GM12878 (cell line): ENCODE measurements at regions not wholly inside any gene's neighbourhood (a gene's known extent, or its start where the extent isn't known, plus 50 kb on each side); places are given as distances from the start of the nearest gene placed in this dataset.

Experiments used
- ATAC-seq: fragments of 200-7000 bp; cut with Tn5 transposase; 3 replicates; pipeline ENCODE4 v1.9.1; 2020; ENCODE audit warnings: mild to moderate bottlenecking, moderate library complexity
- BruUV-seq: library from RNA; stranded (reverse); fragments of 400-500 nt; replicated peaks from 2 replicates; lab custom pipeline; 2021; lab: Mats Ljungman, UMichigan
- CTCF ChIA-PET: fragments of 300-600 bp; sonication (Branson Sonifier 250); formaldehyde crosslinking; extraction: SDS; loops from one replicate; lab custom pipeline; 2021; ENCODE audit warnings: inconsistent platforms; lab: Yijun Ruan, JAX
- POLR2A ChIA-PET: fragments of 350-600 bp; formaldehyde crosslinking; extraction: SDS; loops from one replicate; lab custom pipeline; 2021; ENCODE audit warnings: inconsistent platforms; lab: Charles Lee
- RAD21 ChIA-PET: fragments of 300-600 bp; sonication (Branson Sonifier 250); formaldehyde crosslinking; loops from one replicate; lab custom pipeline; 2023; ENCODE audit warnings: antibody characterized with exemption; ENCODE audit not compliant: unreplicated experiment; lab: Charles Lee
- SMC1A ChIA-PET: fragments of 300-600 bp; sonication (Branson Sonifier 250); formaldehyde crosslinking; loops from one replicate; lab custom pipeline; 2023; ENCODE audit not compliant: unreplicated experiment, uncharacterized antibody; lab: Charles Lee
- DNase-seq: peaks from one replicate; pipeline ENCODE4 v3.0.0-alpha.2; 2011; ENCODE audit warnings: low read depth, low spot score
- FAIRE-seq: peaks from 3 replicates; lab custom pipeline; 2011; peaks lifted over from hg19 to GRCh38; lab: Jason Lieb, UNC
- H2AFZ ChIP-seq: 2 replicates; pipeline ENCODE4 v1.6.0; 2011; ENCODE audit warnings: low read depth, low read length, control low read depth; ENCODE audit not compliant: control insufficient read depth
- H3K27ac ChIP-seq: 2 replicates; pipeline ENCODE4 v1.5.1; 2011; ENCODE audit warnings: control low read depth; ENCODE audit not compliant: control insufficient read depth, insufficient read depth
- H3K27me3 ChIP-seq, 2 experiments: replicated peaks in 1 of 2; 2 replicates each; pipeline versions ENCODE4 v1.6.0 to v1.6.1; 2011; ENCODE audit warnings: low read length in 1 of 2; ENCODE audit not compliant: control insufficient read depth in 2 of 2, insufficient read depth in 2 of 2
- H3K36me3 ChIP-seq, 2 experiments: 2 replicates each; pipeline ENCODE4 v1.5.1; 2011; ENCODE audit warnings: low read length in 1 of 2; ENCODE audit not compliant: control insufficient read depth in 2 of 2, insufficient read depth in 2 of 2
- H3K4me1 ChIP-seq: 2 replicates; pipeline ENCODE4 v1.6.1; 2011; ENCODE audit warnings: mild to moderate bottlenecking, low read length, moderate library complexity, mixed read lengths; ENCODE audit not compliant: control insufficient read depth, insufficient read depth
- H3K4me2 ChIP-seq: 2 replicates; pipeline ENCODE4 v1.6.0; 2011; ENCODE audit warnings: control low read depth; ENCODE audit not compliant: control insufficient read depth, insufficient read depth
- H3K4me3 ChIP-seq: fragments of 200-600 bp; sonication (generic); 2 replicates; pipeline ENCODE4 v1.5.1; 2016
- H3K79me2 ChIP-seq: 2 replicates; pipeline ENCODE4 v1.6.0; 2011; ENCODE audit warnings: low read length; ENCODE audit not compliant: control insufficient read depth, insufficient read depth
- H3K9ac ChIP-seq: 2 replicates; pipeline ENCODE4 v1.8.0; 2011; ENCODE audit warnings: low read length, control low read depth, mixed read lengths; ENCODE audit not compliant: control insufficient read depth, insufficient read depth
- H3K9me3 ChIP-seq: replicated peaks from 3 replicates; pipeline ENCODE4 v1.5.1; 2011; ENCODE audit warnings: mild to moderate bottlenecking, low read length; ENCODE audit not compliant: control insufficient read depth, insufficient read depth
- H4K20me1 ChIP-seq: 2 replicates; pipeline ENCODE4 v1.6.0; 2011; ENCODE audit not compliant: control insufficient read depth, insufficient read depth
- BACH1 ChIP-seq: fragments of 450-650 bp; IDR thresholded peaks from 2 replicates; pipeline ENCODE4 v1.6.1; 2017; ENCODE audit warnings: mild to moderate bottlenecking, borderline replicate concordance
- HCFC1 ChIP-seq: fragments of 150-350 bp; IDR thresholded peaks from 2 replicates; pipeline ENCODE4 v1.6.1; 2014; ENCODE audit warnings: low read length
- JUNB ChIP-seq: IDR thresholded peaks from 2 replicates; pipeline ENCODE4 v1.6.1; 2016; ENCODE audit warnings: antibody characterized with exemption, mild to moderate bottlenecking
- KDM1A ChIP-seq: fragments of 200-600 bp; sonication (generic); IDR thresholded peaks from 2 replicates; pipeline ENCODE4 v1.6.1; 2016; ENCODE audit warnings: borderline replicate concordance
- POLR2AphosphoS2 ChIP-seq: IDR thresholded peaks from 2 replicates; pipeline ENCODE4 v1.6.1; 2011; ENCODE audit warnings: low read depth, mild to moderate bottlenecking, low read length, improper control_type of control experiment, moderate library complexity
- SMAD5 ChIP-seq: IDR thresholded peaks from 2 replicates; pipeline ENCODE4 v1.6.1; 2016; ENCODE audit warnings: antibody characterized with exemption, low read depth
- SPI1 ChIP-seq: IDR thresholded peaks from 2 replicates; pipeline ENCODE4 v1.6.1; 2011; ENCODE audit warnings: low read depth, mild to moderate bottlenecking, low read length, moderate library complexity, borderline replicate concordance; ENCODE audit not compliant: insufficient read depth
- SRF ChIP-seq, 2 experiments: IDR thresholded peaks; 2 replicates each; pipeline ENCODE4 v1.6.1; 2011; ENCODE audit warnings: low read depth in 2 of 2, low read length in 2 of 2, mild to moderate bottlenecking in 1 of 2, moderate library complexity in 1 of 2
- TBL1XR1 ChIP-seq: IDR thresholded peaks from 2 replicates; pipeline ENCODE4 v1.6.1; 2012; ENCODE audit warnings: low read depth, low read length, improper control_type of control experiment
- YY1 ChIP-seq: IDR thresholded peaks from 2 replicates; pipeline ENCODE4 v1.6.1; 2011; ENCODE audit warnings: low read depth, mild to moderate bottlenecking, low read length
- ZBED1 ChIP-seq: IDR thresholded peaks from 2 replicates; pipeline ENCODE4 v1.6.1; 2016; ENCODE audit warnings: borderline replicate concordance
- WGBS: methylation state at CpG from one replicate; pipeline ENCODE4 v1.1.6; 2016; ENCODE audit warnings: low lambda C conversion rate; ENCODE audit not compliant: insufficient replicate concordance, insufficient coverage; ENCODE audit errors: missing lambda C conversion rate; 5-methylcytosine and 5-hydroxymethylcytosine counted together
- in situ Hi-C: fragments of 300-500 bp; cut with MboI; formaldehyde crosslinking; loops from 9 replicates; pipeline ENCODE4 v1.14.3; 2018; ENCODE audit warnings: mixed read lengths
- intact Hi-C: fragments of 100-400 bp; cut with micrococcal nuclease; formaldehyde crosslinking; loops from one replicate; pipeline ENCODE4 v1.14.2; 2022; ENCODE audit not compliant: unreplicated experiment
- TF ChIP-seq, protein P1 (sequence below): fragments of 450-650 bp; IDR thresholded peaks from 2 replicates; pipeline ENCODE4 v1.6.1; 2017; ENCODE audit warnings: mild to moderate bottlenecking, moderate library complexity

DNA sequence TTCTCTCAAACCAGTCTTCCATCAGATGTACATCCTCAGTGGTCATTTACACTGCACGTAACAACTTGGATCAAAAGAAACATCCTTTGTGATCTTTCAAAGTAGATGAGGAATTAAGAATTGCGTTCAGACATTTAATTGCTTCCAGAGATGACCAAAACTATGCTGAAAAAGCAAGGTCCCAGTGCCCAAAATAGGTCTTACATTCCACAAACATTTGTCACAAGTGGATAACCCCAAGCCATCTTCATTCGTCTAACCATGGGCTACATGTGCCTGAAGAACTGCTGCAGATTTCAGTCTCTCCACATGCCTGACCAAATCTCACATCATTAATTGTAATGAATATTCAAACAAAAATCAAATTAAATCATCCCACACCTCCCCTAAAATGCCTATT, 273.6 kb downstream of the SHOX2 start:
- Histone ChIP-seq H3K9ac (no peak overlapping the region), H3K27me3 (no peaks in the 10 kb centered on the region), H4K20me1 (no peaks in the 10 kb centered on the region), H3K4me3 (no peak overlapping the region), H3K79me2 (no peaks in the 10 kb centered on the region), H3K27ac (no peak overlapping the region), H3K4me1 (no peaks in the 10 kb centered on the region), H2AFZ (no peak overlapping the region), H3K36me3 (no peaks in the 10 kb centered on the region), H3K4me2 (no peak overlapping the region), H3K9me3 (no peaks in the 10 kb centered on the region; the same call in 2 of the 3 replicates)
- SMC1A ChIA-PET = no interaction called here
- RAD21 ChIA-PET = no interaction called here
- in situ Hi-C loops (no loop called here), intact Hi-C loops (no loop called here)
- WGBS = 51% methylated on average over 3 of the region's 3 CpGs
- no TSS peak for BruUV-seq
- CTCF ChIA-PET = interaction anchor here (0.5 to 0.9 kb wide), 2 partner anchors 31 to 33 kb away, joined by 3 read pairs; no protein-coding TSS in a partner anchor
- POLR2A ChIA-PET = no interaction called here
- TF ChIP-seq, protein P1, sequence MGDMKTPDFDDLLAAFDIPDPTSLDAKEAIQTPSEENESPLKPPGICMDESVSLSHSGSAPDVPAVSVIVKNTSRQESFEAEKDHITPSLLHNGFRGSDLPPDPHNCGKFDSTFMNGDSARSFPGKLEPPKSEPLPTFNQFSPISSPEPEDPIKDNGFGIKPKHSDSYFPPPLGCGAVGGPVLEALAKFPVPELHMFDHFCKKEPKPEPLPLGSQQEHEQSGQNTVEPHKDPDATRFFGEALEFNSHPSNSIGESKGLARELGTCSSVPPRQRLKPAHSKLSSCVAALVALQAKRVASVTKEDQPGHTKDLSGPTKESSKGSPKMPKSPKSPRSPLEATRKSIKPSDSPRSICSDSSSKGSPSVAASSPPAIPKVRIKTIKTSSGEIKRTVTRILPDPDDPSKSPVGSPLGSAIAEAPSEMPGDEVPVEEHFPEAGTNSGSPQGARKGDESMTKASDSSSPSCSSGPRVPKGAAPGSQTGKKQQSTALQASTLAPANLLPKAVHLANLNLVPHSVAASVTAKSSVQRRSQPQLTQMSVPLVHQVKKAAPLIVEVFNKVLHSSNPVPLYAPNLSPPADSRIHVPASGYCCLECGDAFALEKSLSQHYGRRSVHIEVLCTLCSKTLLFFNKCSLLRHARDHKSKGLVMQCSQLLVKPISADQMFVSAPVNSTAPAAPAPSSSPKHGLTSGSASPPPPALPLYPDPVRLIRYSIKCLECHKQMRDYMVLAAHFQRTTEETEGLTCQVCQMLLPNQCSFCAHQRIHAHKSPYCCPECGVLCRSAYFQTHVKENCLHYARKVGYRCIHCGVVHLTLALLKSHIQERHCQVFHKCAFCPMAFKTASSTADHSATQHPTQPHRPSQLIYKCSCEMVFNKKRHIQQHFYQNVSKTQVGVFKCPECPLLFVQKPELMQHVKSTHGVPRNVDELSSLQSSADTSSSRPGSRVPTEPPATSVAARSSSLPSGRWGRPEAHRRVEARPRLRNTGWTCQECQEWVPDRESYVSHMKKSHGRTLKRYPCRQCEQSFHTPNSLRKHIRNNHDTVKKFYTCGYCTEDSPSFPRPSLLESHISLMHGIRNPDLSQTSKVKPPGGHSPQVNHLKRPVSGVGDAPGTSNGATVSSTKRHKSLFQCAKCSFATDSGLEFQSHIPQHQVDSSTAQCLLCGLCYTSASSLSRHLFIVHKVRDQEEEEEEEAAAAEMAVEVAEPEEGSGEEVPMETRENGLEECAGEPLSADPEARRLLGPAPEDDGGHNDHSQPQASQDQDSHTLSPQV = no peak
- TF ChIP-seq KDM1A (no peak), POLR2AphosphoS2 (no peak), JUNB (no peak), ZBED1 (no peak), YY1 (no peak), SPI1 (no peak), SRF (IDR thresholded peaks at IDR 0.05; ENCODE audit: low read depth in 2 of 2, low read length in 2 of 2) (no peak), SMAD5 (no peak), TBL1XR1 (no peak), BACH1 (no peak), HCFC1 (no peak)
- no peak for ATAC-seq
- no peak for FAIRE-seq
- DNase-seq = no peak
